HG03108 (cell line): ENCODE measurements at regions not wholly inside any gene's neighbourhood (a gene's known extent, or its start where the extent isn't known, plus 50 kb on each side); places are given as distances from the start of the nearest gene placed in this dataset.

Source experiments
- ATAC-seq: cut with Tn5 transposase; IDR thresholded peaks from one replicate; pipeline ENCODE4 v1.9.1; 2021; ENCODE audit warnings: moderate library complexity; ENCODE audit not compliant: unreplicated experiment

DNA sequence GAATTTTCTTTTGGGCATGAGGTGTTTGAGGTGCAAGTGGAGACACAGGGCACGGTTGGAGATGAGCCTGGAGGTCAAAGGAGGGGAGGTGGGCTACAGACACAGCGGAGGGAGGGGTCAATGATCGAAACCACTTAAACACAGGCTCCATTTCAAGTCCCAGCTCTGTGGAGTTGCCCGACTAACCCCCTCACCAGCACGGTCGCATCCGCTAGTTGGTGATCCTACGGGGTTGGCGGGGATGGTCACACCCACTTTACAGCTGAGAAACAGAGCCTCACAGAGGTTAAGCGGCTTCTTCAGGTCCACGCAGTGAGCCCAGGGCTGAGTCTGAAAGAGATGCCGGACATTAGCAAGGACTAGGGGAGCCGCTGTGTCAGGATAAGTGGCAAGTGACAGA is 60.1 kb upstream of the RUNX3 start:
- no peak for ATAC-seq

DNA sequence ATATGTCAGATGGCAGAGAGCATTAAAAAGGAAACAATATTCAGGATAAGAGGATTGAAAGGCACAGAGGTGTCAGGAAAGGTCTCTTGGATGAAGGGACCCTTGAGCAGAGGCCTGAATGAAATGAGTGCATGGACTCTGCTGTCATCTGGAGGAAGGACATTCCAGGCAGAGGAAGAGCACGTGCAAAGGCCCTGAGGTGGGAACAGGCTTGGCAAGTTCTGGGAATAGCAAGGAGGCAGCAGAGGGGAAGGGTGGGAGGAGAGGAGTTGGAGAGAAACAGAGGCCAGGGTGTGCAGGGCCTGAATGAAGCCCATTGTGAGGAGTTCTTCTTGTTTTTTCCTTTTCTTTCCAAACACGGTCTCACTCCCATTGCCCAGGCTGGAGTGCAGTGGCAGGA is 59.0 kb upstream of the RUNX3 start:
- ATAC-seq = no peak

DNA sequence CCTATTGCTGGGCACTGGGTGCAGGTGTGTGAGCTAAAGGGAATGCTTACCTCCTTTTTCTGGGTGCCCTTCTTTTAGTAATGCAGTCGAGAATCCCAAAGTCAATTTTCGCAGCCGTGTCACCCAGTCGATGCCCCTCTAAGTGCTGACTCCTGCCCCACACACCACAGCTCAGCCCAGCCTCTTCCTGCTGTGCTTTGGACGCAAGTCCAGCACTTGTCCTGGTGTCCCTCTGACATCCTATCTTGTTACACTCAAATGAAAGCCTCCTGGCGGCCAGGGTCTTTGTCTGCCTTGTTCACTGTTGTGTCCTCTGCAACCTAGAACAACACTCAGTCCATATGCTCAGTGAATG is 58.5 kb upstream of the RUNX3 start:
- no peak for ATAC-seq

DNA sequence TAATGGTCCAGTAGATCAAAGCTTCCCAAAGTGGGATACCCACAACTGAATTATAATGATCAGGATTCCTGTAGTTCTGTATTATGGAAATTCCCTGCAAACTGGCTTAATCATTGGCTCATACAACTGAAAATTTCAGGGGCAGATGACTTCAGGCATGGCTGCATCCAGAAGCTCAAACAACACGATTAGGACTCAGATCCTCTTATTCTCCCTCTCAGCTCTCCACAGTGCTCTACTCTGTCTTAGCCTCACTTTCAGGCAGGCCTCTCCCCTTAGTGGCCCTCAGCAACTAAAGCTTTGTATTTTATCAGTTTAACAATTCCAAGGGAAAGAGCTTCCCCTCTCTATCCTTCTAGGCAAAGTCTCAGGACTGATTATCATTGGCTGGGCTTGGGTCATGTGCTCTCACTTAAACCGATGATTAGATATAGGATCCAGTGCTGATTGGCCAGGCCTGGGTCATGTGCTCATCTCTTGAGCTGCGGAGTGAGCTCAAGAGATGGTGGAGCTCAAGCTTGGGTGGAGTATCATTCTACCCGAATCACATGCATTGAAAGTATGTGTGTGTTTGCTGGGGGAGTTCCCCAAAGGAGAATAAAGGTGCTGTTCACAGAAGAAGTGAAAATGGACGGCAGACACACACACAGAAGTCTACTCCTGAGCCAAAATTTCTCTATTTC is 57.9 kb upstream of the RUNX3 start:
- ATAC-seq = no peak

DNA sequence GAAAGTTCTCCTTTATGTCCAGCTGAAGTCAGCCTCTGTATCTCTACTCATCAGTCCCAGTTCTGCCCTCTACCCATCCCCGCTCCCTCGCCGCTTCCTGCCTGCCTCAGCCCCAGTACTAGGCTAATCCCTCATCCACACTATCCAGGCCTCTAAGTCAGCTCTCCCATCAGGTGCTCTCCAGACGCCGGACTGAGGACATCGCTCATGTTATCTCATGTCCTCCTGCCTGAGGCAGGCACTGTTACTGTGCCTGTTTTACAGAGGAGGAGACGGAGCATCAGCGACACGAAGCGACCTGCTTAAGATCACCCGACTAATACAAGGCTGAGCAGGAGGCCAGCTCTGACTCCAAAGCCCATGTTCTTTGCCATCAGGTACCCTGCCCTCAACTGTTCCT is 57.3 kb upstream of the RUNX3 start:
- no peak for ATAC-seq

DNA sequence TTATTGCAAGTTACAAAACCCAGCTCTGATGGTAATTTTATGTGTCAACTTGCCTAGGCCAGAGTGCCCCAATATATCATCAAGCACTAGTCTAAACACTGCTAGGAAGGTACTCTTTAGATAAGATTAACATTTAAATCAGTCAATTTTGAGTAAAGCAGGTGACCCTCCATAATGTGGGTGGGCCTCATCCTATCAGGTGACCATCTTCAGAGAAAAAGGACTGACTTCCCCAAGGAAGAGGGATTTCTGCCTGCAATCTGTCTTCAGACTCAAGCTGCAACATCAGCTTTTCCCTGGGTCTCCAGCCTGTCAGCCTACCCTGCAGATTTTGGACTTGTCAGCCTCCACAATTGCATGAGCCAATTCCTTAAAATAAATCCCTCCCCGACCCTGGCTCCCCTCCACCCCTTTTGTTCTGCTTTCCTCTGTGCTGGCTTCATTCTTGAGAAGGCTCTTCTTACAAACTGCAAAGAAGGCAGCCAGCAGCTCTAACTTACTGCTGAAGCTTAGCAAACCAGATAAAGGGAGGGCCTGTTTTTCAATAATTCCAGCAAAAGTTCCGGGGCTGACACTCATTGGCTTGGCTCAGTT is 56.4 kb upstream of the RUNX3 start:
- ATAC-seq = no peak

DNA sequence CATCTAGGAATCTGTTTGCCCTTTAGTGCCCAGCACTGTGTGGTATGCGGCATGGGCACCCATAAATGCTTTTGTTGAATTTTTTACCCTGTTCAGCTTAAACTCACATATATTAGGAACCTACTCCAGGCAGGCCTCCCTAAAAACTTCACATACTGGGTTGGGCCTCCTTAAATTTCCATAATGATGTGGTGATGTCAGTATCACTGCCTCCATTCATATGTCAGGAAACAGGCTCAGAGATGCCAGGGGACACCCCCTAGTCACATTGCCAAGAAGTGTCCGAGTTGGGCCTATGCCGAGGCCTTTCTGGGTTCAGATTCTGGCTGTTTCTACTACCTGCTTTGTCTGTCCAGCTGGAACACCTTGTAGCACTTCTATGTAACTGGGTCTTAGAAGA is 55.7 kb upstream of the RUNX3 start:
- no peak for ATAC-seq

DNA sequence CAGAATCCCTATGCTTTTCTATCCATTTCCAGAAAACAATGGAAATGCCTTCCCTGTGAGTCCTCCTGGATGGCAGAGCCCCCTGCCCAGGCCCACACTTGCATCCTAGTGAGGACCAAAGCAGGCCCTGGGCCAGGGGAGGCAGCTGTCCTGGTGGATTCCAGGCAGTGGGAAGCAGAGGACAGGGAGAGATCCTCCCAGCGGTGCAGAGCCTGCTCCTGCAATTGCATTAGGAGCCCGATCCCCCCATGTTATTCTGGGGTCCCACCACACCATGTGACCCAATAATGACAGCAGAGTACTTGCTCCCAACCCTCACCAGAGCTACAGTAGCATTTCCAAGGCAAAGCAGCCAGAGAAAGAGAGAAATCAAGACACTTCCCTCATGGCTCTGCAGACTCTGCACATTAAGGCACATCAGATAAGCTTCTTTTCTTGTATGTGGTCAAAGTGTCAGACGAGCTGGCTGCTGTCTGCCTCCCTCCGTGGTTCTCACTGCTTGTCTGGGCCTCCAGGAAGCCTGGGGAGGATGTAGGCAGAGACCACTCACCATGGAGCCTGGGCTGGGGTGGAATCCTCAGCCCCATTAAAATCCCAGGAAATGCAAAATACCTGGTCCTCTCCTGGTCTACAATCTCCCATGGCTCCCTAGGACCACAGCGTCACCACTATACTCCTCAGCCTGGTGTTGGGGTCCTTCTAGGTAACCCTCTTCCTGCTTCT is 54.9 kb upstream of the RUNX3 start:
- no peak for ATAC-seq

DNA sequence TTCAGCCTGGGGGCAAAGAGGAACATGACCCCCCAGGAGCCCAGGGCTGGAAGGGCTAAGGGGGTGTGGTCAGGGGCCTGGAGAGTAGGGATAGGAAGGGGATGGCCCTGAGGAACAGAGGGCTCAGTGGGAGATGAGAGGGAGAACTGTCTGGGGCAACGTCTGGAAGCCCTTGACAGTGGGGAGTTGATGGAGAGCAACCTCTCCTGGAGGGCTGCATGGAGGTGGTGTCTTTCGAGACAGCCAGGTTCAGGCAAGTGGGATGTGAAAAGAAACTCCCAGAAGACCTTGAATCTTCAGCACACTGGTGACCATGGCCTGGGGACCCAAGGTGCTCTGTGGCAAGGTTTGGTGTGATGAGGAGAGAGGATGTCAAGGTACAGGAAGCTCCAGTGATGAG is 54.2 kb upstream of the RUNX3 start:
- no peak for ATAC-seq

DNA sequence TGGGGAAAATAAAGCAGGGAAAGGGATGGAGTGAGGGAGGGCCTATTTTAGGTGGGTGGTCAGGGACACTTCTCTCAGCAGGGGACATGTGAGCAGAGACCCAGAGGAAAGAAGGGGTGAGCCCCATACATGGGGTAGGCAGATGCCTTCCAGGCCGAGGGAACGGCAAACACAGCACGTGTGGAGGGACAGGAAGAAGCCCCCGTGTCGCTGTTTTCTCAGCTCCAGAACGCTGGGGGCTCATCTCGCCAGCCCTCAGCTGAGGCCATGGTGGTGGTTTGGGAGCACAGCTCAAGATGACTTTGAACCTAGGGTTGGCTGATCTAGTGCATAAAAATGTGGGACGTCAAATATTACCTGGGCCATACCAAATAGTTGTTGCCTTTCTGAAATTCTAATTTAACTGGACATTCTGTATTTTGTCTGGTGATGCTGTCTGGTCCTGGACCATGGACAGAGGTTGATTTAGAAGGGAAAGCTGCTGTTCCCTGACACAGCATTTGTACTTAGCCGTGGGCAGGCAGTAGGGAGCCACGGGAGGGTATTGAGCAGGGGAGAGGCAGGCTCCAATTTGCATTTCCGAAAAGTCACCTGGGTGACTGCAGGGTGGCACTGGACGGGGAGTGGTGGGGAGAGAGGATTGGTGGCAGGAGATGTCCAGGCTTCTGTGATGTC is 53.1 kb upstream of the RUNX3 start:
- ATAC-seq = no peak

DNA sequence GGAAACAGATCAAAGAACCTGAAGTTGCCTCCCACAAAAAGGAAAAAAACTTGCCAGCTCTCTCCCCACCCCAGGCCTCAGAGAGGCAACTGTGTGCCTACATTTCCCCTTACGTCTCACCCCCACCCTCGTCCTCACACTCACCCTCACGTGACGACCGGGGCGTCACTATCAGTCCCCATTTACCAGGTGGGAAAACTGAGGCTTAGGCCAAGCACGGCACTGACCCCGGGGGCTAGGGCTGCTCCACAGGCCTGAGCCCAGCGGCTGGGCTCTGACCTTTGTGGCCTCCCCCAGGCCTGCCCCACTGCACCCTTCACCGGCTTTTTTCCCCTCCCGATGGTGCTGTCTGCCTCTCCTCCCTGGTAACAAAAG is 51.5 kb upstream of the RUNX3 start:
- ATAC-seq = no peak

DNA sequence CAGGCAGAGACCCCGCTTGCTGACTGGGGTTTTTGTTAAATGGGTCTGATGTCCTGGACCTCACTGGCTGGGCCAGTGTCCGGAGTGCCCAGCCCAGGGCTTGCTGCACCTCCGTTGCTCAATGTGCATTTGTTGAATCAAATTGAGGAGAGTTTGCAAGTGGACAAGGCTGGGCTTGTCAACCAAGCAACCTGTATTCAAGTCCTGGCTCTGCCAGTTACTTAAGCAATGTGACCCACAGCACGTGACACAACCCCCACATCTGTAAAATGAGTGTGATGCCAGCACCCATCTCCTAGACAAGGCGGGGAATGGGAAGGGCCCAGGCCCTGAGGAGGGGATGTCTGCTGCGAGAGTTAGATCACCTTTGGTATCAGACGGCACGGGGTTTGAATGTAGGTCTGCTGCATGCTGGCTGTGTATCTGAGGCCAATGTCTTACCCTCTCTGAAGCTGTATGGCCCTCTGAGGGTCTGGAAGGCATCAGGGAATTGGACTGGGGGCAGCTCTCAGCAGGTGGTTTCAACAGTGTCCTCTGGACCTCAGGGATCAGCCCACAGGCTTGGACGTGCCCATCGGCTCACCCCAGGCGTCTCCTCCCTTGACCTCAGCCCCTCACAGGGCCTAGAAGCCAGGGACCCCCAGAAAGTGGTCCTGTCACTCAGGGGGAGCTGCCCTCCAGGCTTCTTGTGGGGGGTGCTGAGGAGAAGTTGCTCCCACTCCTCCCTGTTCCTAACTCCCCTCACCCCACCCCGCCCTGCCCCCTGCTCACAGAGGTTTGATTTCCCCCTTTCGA is 51.0 kb upstream of the RUNX3 start:
- ATAC-seq = no peak
